GM12865 (cell line): ENCODE measurements at regions not wholly inside any gene's neighbourhood (a gene's known extent, or its start where the extent isn't known, plus 50 kb on each side); places are given as distances from the start of the nearest gene placed in this dataset.

Experiments used
- DNase-seq: peaks from one replicate; pipeline ENCODE4 v3.0.0; 2010; ENCODE audit warnings: low read depth
- H3K4me3 ChIP-seq: 2 replicates; pipeline ENCODE4 v1.5.1; 2011; ENCODE audit warnings: mild to moderate bottlenecking, low read depth, low read length, control low read depth
- TF ChIP-seq, protein P1 (sequence below): IDR thresholded peaks from 2 replicates; pipeline ENCODE4 v1.5.1; 2011; ENCODE audit warnings: low read length, control low read depth, low read depth, inconsistent platforms; ENCODE audit not compliant: insufficient read depth; ENCODE audit errors: missing control alignments

DNA sequence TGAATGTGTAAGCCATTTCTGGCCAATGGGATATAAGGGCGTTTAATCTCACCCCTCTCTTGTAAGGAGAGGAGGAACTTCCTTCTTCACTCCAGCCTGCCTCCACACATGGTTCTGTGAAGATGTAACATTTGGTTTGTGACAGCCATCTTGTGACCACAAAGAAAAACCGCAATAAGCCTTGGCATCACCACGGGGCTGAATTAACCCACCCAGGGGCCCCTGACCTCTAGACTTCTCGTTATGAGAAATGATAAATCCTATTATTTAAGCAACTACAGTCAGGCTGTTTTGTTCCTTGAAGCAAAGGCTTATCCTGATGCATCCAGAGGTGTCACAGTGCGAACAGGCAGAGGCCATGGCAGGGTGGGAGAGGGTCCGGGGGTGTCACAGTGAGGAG is 139.7 kb downstream of the CDC5L start:
- TF ChIP-seq, protein P1, sequence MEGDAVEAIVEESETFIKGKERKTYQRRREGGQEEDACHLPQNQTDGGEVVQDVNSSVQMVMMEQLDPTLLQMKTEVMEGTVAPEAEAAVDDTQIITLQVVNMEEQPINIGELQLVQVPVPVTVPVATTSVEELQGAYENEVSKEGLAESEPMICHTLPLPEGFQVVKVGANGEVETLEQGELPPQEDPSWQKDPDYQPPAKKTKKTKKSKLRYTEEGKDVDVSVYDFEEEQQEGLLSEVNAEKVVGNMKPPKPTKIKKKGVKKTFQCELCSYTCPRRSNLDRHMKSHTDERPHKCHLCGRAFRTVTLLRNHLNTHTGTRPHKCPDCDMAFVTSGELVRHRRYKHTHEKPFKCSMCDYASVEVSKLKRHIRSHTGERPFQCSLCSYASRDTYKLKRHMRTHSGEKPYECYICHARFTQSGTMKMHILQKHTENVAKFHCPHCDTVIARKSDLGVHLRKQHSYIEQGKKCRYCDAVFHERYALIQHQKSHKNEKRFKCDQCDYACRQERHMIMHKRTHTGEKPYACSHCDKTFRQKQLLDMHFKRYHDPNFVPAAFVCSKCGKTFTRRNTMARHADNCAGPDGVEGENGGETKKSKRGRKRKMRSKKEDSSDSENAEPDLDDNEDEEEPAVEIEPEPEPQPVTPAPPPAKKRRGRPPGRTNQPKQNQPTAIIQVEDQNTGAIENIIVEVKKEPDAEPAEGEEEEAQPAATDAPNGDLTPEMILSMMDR: no peak
- H3K4me3 ChIP-seq: no peak overlapping the region
- DNase-seq: no peak

DNA sequence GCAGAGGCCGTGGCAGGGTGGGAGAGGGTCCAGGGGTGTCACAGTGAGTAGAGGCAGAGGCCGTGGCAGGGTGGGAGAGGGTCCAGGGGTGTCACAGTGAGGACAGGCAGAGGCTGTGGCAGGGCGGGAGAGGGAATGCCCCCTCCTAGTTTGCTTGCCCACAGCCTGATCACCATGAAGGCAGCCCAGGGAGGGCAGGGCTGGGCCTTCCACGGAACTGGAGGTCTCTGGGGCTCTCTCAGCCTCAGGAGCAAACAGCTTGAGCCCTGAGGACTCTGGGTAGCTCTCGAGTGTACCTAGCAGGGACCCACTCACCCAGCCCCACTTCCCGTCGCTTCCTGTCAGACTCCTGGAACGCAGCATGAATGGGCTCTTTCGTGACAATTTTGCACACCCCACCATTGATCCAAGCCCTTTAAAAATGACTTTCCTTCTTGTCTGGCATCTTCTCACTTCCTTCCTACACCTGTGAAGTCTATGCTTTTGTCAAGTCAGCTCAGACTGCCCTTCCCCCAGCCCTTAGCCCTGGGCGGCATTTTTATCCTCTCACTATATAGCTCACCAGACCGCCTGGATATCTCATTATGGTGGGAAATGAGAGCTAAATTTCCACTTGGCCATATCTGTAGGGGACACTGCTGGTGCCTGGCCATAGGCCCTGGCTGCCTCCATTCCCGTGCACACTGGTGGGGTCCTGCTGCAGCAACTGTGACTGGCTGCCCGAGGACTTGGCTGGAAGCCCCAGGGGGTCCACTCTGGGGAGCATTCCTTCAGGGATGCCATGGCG is 140.3 kb downstream of the CDC5L start:
- no peak for DNase-seq
- H3K4me3 ChIP-seq: no peak overlapping the region
- TF ChIP-seq, protein P1: no peak

DNA sequence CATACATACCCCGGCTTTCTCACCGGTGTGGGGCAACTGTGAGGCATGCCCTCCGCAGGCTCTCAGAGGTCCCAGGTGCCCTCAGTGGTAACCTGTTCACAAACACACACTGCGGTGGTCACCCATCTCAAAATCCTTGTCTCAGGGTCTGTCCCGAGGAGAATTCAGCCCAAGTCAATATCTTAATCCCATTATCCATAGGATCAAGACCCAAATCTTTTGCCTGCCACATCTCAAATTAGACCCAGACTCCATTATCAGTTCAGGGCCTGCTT is 140.8 kb downstream of the CDC5L start:
- TF ChIP-seq, protein P1: no peak
- no peak overlapping the region for H3K4me3 ChIP-seq
- no peak for DNase-seq

DNA sequence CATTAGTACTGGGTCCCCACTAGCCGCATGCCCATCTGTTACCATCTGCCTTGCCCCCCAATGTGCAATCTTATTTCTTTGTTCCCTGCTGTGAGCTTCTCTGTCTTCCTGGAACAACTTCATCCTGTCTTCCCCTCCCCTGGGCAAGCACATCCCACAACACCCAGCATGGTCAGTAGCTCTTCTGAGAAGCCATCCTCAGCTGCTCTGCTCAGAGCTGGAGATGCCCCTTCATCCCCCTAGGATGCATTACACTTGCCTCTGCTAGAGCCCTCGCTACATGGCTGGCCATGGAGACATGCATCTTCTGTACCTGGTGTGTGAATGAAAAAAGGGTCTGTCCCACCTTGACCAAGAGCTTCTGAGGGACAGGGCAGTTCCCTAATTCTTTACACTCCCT is 141.2 kb downstream of the CDC5L start:
- TF ChIP-seq, protein P1: no peak
- no peak overlapping the region for H3K4me3 ChIP-seq
- no peak for DNase-seq

DNA sequence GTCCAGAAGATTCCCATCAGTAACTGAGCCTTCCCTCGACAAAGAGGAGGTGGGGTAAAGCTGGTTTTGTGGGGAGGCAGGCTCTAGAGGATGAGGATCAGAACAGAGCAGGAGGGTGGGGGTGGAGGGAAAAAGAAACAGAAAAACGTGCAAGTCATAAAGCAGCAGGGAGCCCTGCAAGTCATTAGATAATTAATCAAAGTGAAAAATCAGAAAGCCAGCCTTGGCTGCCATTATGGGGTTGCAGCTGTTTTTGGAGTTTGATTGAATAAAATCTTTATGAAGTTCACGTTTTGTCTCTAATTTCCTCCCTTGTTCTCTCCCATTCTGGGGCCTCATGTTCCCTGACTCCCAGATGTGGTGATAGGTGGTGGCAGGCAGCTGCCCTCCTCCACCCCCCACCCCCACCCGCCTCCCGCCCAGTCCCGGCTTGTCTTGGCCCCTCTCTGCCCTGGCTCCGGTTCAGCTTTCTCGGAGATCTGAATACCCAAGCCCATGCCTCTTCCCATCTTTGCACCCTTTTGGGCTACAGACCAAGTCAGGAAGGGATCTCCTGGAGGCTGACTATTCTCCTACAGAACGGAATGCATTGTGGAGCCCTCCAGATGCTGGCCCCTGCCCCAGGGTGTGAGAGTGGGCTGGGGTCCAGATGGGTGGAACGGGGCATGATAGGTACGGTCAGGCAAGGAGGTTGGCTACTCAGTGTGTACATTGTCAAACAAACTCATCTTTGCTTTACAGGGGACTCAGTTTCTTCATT is 141.8 kb downstream of the CDC5L start:
- TF ChIP-seq, protein P1: no peak
- no peak for DNase-seq
- H3K4me3 ChIP-seq: no peak overlapping the region

DNA sequence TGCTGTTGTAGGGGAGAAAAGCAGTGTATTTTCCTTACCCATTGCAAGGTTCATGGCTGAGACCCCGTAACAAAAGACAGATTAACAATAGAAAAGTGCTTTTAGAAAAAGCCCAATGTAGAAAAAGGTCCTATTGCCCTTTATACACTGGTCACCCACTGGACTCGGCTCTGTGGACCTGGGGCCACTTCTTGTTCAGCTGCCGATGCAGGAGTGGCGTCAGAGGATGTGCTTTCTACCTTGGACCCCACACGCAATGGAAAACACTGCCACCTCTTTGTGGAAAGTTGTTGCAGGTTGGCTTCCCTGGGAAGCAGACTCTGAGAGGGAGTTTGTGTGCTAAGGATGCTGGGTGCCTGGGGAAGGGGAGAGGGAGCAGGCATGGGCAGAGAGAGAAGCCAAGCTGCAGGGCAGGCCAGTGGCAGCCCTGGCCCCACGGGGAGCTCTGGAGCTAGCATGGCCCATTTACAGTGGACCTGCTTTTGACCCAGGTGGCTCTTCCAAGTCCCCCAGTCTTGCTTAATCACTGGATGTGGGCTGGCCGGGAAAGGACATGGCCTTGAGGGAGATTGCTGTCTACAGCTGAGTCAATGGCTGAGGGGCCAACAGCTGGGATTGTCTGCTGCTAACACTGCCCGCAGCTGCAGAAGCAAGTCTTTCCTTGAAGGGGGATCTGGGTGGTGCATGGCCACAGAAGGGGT is 142.9 kb downstream of the CDC5L start:
- H3K4me3 ChIP-seq: no peak overlapping the region
- TF ChIP-seq, protein P1: no peak
- DNase-seq: no peak
